Testis (tissue), 2 donors: ENCODE measurements at regions not wholly inside any gene's neighbourhood (a gene's known extent, or its start where the extent isn't known, plus 50 kb on each side); places are given as distances from the start of the nearest gene placed in this dataset.

Source experiments
- DNase-seq: peaks from one replicate; pipeline ENCODE4 v3.0.0-alpha.2; 2019
- H3K27ac ChIP-seq, 2 donors: fragments of 200-600 bp; sonication (generic); one replicate each; pipeline ENCODE4 v1.5.1; 2019
- H3K27me3 ChIP-seq: fragments of 200-600 bp; sonication (generic); one replicate; pipeline ENCODE4 v1.5.1; 2019
- H3K36me3 ChIP-seq: fragments of 200-600 bp; sonication (generic); one replicate; pipeline ENCODE4 v1.5.1; 2017; ENCODE audit warnings: low read depth; ENCODE audit errors: missing control alignments
- H3K4me1 ChIP-seq: fragments of 200-600 bp; sonication (generic); one replicate; pipeline ENCODE4 v1.5.1; 2019
- H3K4me3 ChIP-seq, 2 donors: fragments of 200-600 bp; sonication (generic); one replicate each; pipeline ENCODE4 v1.5.1; 2017 to 2019
- H3K9me3 ChIP-seq: fragments of 200-600 bp; sonication (generic); one replicate; pipeline ENCODE4 v1.5.1; 2017
- POLR2A ChIP-seq: fragments of 450-650 bp; IDR thresholded peaks from one replicate; pipeline ENCODE4 v1.6.1; 2017; ENCODE audit warnings: antibody characterized with exemption, mild to moderate bottlenecking, moderate library complexity
- WGBS, 2 donors: methylation state at CpG; one replicate each; pipeline ENCODE4 v1.1.5; 2018; 5-methylcytosine and 5-hydroxymethylcytosine counted together
- intact Hi-C: fragments of 100-400 bp; cut with DNase I; formaldehyde crosslinking; loops from one replicate; pipeline ENCODE4 v1.15.1; 2023; ENCODE audit warnings: low total_unique reads
- TF ChIP-seq, protein P1 (sequence below), 3 experiments: fragments of 450-650 bp in 2 of 3; fragments of 200-600 bp in 1 of 3; sonication (generic) in 1 of 3; IDR thresholded peaks; one replicate each; pipeline ENCODE4 v1.5.1; 2016 to 2019; ENCODE audit warnings: antibody characterized with exemption in 3 of 3, mild to moderate bottlenecking in 2 of 3, moderate library complexity in 1 of 3

DNA sequence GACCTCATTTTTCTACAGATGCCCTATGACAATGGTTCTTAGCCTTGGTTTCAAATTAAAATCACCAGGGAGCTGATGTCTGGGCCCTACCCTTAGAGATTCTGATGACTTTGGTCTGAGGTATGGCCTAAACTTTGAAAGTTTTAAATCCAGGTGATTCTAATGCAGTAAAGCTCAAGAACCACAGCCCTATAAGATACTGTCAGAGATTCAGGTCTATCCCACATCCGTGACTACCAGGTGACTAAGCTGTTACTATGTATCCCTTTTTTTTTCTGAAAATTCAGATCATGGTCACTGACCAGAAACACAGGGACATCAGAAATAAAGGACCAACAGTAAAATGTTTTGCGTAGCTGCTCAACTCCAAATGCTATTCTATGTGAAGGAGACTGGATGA, 148.8 kb upstream of the BMP4 start:
- Histone ChIP-seq H3K27me3 (no peaks in the 10 kb centered on the region), H3K36me3 (no peaks in the 10 kb centered on the region), H3K27ac (no peak overlapping the region), H3K4me1 (no peaks in the 10 kb centered on the region), H3K9me3 (no peaks in the 10 kb centered on the region), H3K4me3 (no peak overlapping the region)
- WGBS, 2 donors: 87 to 93% methylated on average over 2 of the region's 2 CpGs
- TF ChIP-seq, protein P1, sequence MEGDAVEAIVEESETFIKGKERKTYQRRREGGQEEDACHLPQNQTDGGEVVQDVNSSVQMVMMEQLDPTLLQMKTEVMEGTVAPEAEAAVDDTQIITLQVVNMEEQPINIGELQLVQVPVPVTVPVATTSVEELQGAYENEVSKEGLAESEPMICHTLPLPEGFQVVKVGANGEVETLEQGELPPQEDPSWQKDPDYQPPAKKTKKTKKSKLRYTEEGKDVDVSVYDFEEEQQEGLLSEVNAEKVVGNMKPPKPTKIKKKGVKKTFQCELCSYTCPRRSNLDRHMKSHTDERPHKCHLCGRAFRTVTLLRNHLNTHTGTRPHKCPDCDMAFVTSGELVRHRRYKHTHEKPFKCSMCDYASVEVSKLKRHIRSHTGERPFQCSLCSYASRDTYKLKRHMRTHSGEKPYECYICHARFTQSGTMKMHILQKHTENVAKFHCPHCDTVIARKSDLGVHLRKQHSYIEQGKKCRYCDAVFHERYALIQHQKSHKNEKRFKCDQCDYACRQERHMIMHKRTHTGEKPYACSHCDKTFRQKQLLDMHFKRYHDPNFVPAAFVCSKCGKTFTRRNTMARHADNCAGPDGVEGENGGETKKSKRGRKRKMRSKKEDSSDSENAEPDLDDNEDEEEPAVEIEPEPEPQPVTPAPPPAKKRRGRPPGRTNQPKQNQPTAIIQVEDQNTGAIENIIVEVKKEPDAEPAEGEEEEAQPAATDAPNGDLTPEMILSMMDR (IDR thresholded peaks at IDR 0.05): no peak
- no peak for TF ChIP-seq POLR2A
- no peak for DNase-seq
- intact Hi-C loops: no loop called here

DNA sequence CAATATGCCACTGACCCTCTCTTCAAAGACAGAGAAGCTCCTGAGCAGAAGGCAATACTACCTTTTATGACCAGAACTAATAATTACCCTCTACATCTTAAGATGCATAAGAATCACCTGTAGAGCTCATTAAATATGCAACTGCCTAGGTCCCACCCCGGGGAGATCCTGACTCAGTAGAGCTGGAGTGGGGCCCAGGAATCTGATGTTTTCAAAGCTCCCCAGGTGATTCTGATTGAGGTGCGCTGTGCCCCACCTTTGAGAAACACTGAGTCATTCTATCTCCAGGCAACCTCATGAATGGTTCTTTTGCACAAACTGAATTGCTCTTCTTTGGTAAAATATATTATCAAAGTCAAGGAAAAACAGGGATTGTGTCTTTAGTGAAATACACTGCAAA, 149.3 kb upstream of the BMP4 start:
- no peak for DNase-seq
- Histone ChIP-seq H3K27ac (no peak overlapping the region), H3K4me3 (no peak overlapping the region), H3K36me3 (no peaks in the 10 kb centered on the region), H3K9me3 (no peaks in the 10 kb centered on the region), H3K4me1 (no peaks in the 10 kb centered on the region), H3K27me3 (no peaks in the 10 kb centered on the region)
- TF ChIP-seq POLR2A: no peak
- TF ChIP-seq, protein P1 (IDR thresholded peaks at IDR 0.05): no peak
- intact Hi-C loops: no loop called here
- WGBS, 2 donors: 87 to 88% methylated on average over 2 of the region's 2 CpGs

DNA sequence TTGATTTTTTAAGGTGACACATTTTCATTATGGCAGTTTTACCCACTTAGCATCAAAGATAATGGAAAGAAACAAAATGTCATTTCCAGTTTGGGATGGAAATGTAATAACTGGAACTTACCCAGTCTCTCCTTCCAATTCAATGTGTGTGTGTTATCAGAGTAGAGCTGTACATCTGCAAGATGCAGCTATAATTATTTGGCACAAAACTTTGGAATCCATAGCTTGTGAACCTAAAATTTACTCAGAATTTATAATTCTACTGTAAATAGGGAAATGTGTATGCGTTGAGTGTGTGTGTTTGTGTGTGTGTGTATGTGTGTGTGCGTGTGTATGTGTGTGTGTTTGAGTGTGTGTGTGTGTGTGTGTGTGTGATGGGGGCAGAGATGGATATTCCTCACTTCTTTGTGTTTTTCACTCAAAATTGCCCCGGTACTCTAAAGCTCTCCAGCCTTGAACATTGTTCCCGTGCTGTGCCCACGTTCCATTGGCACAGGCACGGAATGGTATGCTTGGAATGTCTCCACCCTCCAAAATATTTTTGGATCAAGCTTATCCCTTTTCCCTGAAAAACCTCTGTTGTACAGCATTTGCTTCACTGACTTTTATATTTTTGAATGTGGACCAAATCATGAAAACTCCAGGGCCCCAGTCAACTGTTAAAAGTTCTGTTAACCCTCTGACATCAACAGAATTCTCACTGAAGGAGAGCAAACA, 150.2 kb upstream of the BMP4 start:
- no peaks in the 10 kb centered on the region for H3K27me3 ChIP-seq
- no peaks in the 10 kb centered on the region for H3K4me1 ChIP-seq
- no peak overlapping the region for H3K4me3 ChIP-seq
- TF ChIP-seq POLR2A: no peak
- TF ChIP-seq, protein P1 (IDR thresholded peaks at IDR 0.05): no peak
- H3K9me3 ChIP-seq: no peaks in the 10 kb centered on the region
- WGBS, 2 donors: 44 to 60% methylated on average over 6 of the region's 6 CpGs
- no peak for DNase-seq
- H3K36me3 ChIP-seq: no peaks in the 10 kb centered on the region
- intact Hi-C loops: no loop called here
- no peak overlapping the region for H3K27ac ChIP-seq

DNA sequence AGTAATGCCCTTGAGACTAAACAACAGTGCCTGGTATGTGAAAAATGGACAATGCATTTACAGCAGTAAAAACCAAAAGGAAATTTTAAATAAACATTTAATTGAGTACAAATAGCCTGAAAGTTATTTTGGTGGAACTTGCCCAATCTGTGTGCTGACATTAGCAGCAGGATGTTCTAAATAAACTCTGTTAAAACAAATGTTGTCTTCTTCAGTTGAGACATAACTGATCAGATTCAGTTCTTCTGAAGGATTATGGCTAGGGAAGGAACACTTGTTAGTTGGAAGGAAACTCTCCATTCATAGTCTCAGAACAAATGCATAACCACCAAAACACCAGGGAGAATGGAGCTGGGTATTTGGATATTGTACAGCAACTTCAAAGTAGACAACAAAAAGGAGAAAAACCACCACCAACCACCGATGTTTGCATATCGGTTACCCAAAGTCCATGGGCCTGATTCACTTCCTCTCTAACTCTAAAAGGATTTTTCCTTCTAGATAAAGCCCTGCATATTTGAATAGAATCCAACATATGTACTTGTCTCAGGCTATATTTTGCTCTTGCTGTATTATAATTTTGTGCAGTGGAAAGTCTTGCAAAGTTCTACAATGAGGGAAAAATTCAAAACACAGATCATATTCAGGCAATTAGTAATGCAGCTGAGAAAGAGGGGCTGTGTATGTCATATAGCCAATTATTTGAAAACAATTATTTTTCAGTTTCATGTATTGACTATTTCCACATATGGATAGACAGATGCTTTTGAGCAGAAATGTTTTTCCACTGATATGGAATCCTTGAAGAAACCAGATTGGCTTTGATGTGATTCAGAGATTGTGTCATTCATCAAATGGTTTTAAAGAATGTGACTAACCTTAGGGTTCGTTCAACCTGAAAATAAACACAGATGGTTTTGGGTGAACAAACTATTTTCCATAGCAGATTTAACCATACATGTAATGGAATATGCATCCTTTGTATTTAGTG, 152.2 kb upstream of the BMP4 start:
- DNase-seq: no peak
- H3K27ac ChIP-seq: no peak overlapping the region
- intact Hi-C loops: no loop called here

More for the DNA sequence above, 152.2 kb upstream of the BMP4 start:
- Histone ChIP-seq H3K36me3 (no peaks in the 10 kb centered on the region), H3K4me3 (no peak overlapping the region), H3K9me3 (no peaks in the 10 kb centered on the region), H3K4me1 (no peaks in the 10 kb centered on the region), H3K27me3 (no peaks in the 10 kb centered on the region)
- 53 to 62% methylated on average over 3 of the region's 3 CpGs for WGBS, 2 donors
- no peak for TF ChIP-seq POLR2A
- TF ChIP-seq, protein P1 (IDR thresholded peaks at IDR 0.05): no peak
